ENCODE measurements at regions not wholly inside any gene's neighbourhood (a gene's known extent, or its start where the extent isn't known, plus 50 kb on each side); places are given as distances from the start of the nearest gene placed in this dataset.

DNA sequence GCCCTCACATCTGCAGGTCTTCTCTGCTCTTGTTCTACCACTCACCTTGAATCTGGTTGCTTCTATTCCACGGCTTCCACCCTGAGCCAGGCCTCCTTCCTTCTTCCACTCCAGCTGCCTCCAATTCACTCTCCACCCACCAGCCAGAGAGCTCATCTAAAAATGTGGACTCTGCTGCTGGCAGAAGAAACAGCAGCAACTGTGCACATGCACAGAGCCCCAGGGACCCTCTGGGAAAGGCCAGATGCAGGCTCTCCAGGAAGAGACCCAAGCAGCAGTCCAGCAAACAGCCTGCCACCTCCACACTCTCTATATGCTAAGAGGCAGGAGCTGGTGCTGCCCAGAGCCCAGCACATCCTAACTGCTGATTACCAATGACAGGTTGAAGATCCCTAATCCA lies 162.6 kb upstream of the TOP1 start:
- H3K4me2 ChIP-seq (ENCODE audit: low read length), result no peak overlapping the region
- H3K4me1 ChIP-seq (ENCODE audit: control insufficient read depth in 1 of 2, insufficient read depth in 2 of 2, low read length in 2 of 2), result peaks cover 14 to 24% of the 10 kb centered on the region in 2 experiments
- H3K27ac ChIP-seq (ENCODE audit: low read depth, low read length), result no peak overlapping the region
- TF ChIP-seq CEBPB (IDR thresholded peaks at IDR 0.05; ENCODE audit: low read depth) (no peak), YY1 (IDR thresholded peaks at IDR 0.05; ENCODE audit: extremely low read depth, insufficient replicate concordance, low read depth, low read length) (no peak), SP1 (IDR thresholded peaks at IDR 0.05; ENCODE audit: low read depth) (no peak), JUND (IDR thresholded peaks at IDR 0.05) (no peak)
- TF ChIP-seq, protein P1, sequence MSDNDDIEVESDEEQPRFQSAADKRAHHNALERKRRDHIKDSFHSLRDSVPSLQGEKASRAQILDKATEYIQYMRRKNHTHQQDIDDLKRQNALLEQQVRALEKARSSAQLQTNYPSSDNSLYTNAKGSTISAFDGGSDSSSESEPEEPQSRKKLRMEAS (IDR thresholded peaks at IDR 0.05), result no peak
- TF ChIP-seq, protein P2, sequence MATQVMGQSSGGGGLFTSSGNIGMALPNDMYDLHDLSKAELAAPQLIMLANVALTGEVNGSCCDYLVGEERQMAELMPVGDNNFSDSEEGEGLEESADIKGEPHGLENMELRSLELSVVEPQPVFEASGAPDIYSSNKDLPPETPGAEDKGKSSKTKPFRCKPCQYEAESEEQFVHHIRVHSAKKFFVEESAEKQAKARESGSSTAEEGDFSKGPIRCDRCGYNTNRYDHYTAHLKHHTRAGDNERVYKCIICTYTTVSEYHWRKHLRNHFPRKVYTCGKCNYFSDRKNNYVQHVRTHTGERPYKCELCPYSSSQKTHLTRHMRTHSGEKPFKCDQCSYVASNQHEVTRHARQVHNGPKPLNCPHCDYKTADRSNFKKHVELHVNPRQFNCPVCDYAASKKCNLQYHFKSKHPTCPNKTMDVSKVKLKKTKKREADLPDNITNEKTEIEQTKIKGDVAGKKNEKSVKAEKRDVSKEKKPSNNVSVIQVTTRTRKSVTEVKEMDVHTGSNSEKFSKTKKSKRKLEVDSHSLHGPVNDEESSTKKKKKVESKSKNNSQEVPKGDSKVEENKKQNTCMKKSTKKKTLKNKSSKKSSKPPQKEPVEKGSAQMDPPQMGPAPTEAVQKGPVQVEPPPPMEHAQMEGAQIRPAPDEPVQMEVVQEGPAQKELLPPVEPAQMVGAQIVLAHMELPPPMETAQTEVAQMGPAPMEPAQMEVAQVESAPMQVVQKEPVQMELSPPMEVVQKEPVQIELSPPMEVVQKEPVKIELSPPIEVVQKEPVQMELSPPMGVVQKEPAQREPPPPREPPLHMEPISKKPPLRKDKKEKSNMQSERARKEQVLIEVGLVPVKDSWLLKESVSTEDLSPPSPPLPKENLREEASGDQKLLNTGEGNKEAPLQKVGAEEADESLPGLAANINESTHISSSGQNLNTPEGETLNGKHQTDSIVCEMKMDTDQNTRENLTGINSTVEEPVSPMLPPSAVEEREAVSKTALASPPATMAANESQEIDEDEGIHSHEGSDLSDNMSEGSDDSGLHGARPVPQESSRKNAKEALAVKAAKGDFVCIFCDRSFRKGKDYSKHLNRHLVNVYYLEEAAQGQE (IDR thresholded peaks at IDR 0.05; ENCODE audit: low read depth), result no peak
- no peaks in the 10 kb centered on the region for H4K20me1 ChIP-seq (ENCODE audit: insufficient read depth)
- H3K27me3 ChIP-seq (ENCODE audit: insufficient read depth, low read length), result no peaks in the 10 kb centered on the region
- ChIA-PET POLR2A (no interaction called here), CTCF (no interaction called here), RAD21 (ENCODE audit: low non-redundant PET in 1 of 2, low total read pairs in 2 of 2, uncharacterized antibody in 2 of 2, unreplicated experiment in 2 of 2) (no interaction called here)
- no peak overlapping the region for H3K9ac ChIP-seq (ENCODE audit: low read length)
- H3K9me3 ChIP-seq (ENCODE audit: control insufficient read depth in 1 of 2, insufficient read depth in 1 of 2, low read depth in 1 of 2, low read length in 2 of 2), result no peaks in the 10 kb centered on the region
- no peaks in the 10 kb centered on the region for H3K79me2 ChIP-seq (ENCODE audit: insufficient read depth, low read length)
- no peak for DNase-seq (ENCODE audit: low read depth, low spot score)
- H2AFZ ChIP-seq (ENCODE audit: low read depth, low read length, poor library complexity, severe bottlenecking), result no peak overlapping the region
- ATAC-seq, result no peak
- H3K4me3 ChIP-seq (replicated peaks in 1 of 2; ENCODE audit: low read depth in 1 of 2, low read length in 2 of 2), result no peak overlapping the region
- intact Hi-C loops (cut with micrococcal nuclease), result no loop called here
- BruUV-seq (replicated peaks), result no TSS peak
- no peaks in the 10 kb centered on the region for H3K36me3 ChIP-seq (ENCODE audit: control insufficient read depth in 1 of 2, insufficient read depth in 2 of 2, low read length in 2 of 2)
- H3K9me2 ChIP-seq (ENCODE audit: insufficient read depth), result no peaks in the 10 kb centered on the region
